Stomach (tissue), 4 donors: ENCODE measurements at regions not wholly inside any gene's neighbourhood (a gene's known extent, or its start where the extent isn't known, plus 50 kb on each side); places are given as distances from the start of the nearest gene placed in this dataset.

Experiments
- POLR2A ChIP-seq, 4 donors: fragments of 450-650 bp; IDR thresholded peaks; one replicate each; pipeline ENCODE4 v1.6.1; 2016; ENCODE audit warnings: antibody characterized with exemption in 4 of 4, control low read depth in 2 of 4, mild to moderate bottlenecking in 1 of 4, moderate library complexity in 1 of 4
- TF ChIP-seq, protein P1 (sequence below), 7 experiments: fragments of 450-650 bp in 4 of 7; fragments of 200-600 bp in 3 of 7; sonication (generic) in 3 of 7; IDR thresholded peaks; one replicate each; pipeline ENCODE4 v1.5.1; 2016 to 2019; ENCODE audit warnings: antibody characterized with exemption in 7 of 7, control low read depth in 2 of 7, mild to moderate bottlenecking in 1 of 7

DNA sequence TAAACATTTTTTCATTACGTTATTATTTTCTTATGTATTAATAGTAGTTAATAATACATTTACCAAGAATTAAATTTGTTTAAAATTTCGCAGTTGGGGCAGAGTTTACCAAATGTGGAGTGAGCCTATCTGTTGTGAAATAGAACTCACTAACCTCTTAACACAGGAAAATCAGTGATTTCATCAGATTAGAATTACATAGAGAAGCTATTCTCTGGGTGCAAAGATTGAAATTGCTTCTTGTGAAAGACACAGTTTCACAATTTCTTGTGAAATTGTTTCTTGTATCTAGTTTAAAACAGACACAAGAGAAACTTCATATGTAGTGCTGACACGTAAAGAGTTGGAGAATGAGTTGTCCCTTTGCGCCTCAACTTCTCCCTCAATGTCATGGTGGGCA lies 69.4 kb upstream of the PRL start:
- TF ChIP-seq, protein P1, sequence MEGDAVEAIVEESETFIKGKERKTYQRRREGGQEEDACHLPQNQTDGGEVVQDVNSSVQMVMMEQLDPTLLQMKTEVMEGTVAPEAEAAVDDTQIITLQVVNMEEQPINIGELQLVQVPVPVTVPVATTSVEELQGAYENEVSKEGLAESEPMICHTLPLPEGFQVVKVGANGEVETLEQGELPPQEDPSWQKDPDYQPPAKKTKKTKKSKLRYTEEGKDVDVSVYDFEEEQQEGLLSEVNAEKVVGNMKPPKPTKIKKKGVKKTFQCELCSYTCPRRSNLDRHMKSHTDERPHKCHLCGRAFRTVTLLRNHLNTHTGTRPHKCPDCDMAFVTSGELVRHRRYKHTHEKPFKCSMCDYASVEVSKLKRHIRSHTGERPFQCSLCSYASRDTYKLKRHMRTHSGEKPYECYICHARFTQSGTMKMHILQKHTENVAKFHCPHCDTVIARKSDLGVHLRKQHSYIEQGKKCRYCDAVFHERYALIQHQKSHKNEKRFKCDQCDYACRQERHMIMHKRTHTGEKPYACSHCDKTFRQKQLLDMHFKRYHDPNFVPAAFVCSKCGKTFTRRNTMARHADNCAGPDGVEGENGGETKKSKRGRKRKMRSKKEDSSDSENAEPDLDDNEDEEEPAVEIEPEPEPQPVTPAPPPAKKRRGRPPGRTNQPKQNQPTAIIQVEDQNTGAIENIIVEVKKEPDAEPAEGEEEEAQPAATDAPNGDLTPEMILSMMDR (IDR thresholded peaks at IDR 0.05) = no peak
- no peak for TF ChIP-seq POLR2A (IDR thresholded peaks at IDR 0.05)
